ENCODE measurements at regions not wholly inside any gene's neighbourhood (a gene's known extent, or its start where the extent isn't known, plus 50 kb on each side); places are given as distances from the start of the nearest gene placed in this dataset.

DNA sequence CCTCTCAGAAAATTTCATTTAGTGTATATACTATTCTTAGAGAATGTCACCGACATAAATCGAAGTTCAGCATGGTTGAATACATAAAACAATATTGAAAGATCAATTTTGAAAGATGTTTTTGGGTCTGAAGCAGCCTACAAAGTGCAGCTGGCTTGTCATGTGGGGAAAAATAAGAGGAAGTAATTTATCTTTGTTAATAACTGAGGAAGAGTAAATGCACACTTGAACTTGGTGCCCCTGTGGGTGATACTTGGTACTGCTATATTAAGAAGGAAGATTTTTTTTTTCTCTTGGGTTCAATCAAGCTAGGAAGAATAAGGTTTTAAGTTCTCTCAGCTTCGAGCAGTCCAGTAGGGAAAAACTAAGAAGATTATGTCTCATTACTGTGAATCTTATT, 661.3 kb downstream of the RPL10L start:
- intact Hi-C loops (cut with micrococcal nuclease) (no loop called here), in situ Hi-C loops (cut with MboI; ENCODE audit: low sequenced_read_pairs) (no loop called here), dilution Hi-C loops (cut with HindIII; ENCODE audit: low sequenced_read_pairs, unreplicated experiment) (no loop called here)
- WGBS, 2 experiments (ENCODE audit: extremely low coverage in 2 of 2, insufficient read length in 1 of 2): no CpG with 5 or more reads among the region's 3 CpGs
- Histone ChIP-seq H3K9ac (ENCODE audit: low read depth, low read length) (no peak overlapping the region), H4K8ac (ENCODE audit: low read depth in 2 of 2, low read length in 2 of 2) (no peak overlapping the region), H4K91ac (ENCODE audit: insufficient read depth, low read depth, low read length) (no peak overlapping the region), H2BK120ac (ENCODE audit: low read depth, low read length) (no peak overlapping the region), H3K79me1 (ENCODE audit: low read depth in 1 of 2, low read length in 2 of 2) (no peaks in the 10 kb centered on the region), H3K56ac (ENCODE audit: extremely low read depth, insufficient read depth, low read length) (no peak overlapping the region), H3K4me3 (ENCODE audit: insufficient read depth, low read depth, low read length) (no peak overlapping the region), H2BK5ac (ENCODE audit: low read depth, low read length, poor library complexity, severe bottlenecking) (no peak overlapping the region), H3K9me1 (ENCODE audit: insufficient read depth, low read length) (no peaks in the 10 kb centered on the region), H2AK5ac (ENCODE audit: low read depth, low read length) (no peak overlapping the region), H4K5ac (ENCODE audit: low read depth, low read length) (no peak overlapping the region), H2AK9ac (replicated peaks; ENCODE audit: low read depth, low read length, poor library complexity) (no peak overlapping the region), H2BK20ac (ENCODE audit: low read depth, low read length) (no peak overlapping the region), H4K20me1 (ENCODE audit: insufficient read depth, low read length) (no peaks in the 10 kb centered on the region), H3K4me1 (ENCODE audit: control insufficient read depth, insufficient read depth, low read length) (no peaks in the 10 kb centered on the region), H3K27me3 (ENCODE audit: control insufficient read depth, insufficient read depth, low read length) (no peaks in the 10 kb centered on the region), H3K4me2 (ENCODE audit: low read depth, low read length) (no peak overlapping the region), H3K9me3 (ENCODE audit: control insufficient read depth, insufficient read depth, low read length) (peaks cover 10% of the 10 kb centered on the region; the same call in 1 of the 2 replicates), H2AFZ (replicated peaks; ENCODE audit: low read length, poor library complexity) (no peak overlapping the region), H3K27ac (ENCODE audit: insufficient read depth, low read length) (no peak overlapping the region), H2BK15ac (ENCODE audit: low read depth, low read length) (no peak overlapping the region), H3K4ac (ENCODE audit: low read depth, low read length) (no peak overlapping the region), H3K18ac (ENCODE audit: low read depth, low read length) (no peak overlapping the region), H3K36me3 (ENCODE audit: control insufficient read depth, insufficient read depth, low read length) (no peaks in the 10 kb centered on the region), H3K14ac (replicated peaks; ENCODE audit: low read depth, low read length) (no peak overlapping the region), H3K23ac (ENCODE audit: low read depth, low read length) (no peak overlapping the region)
- ATAC-seq (ENCODE audit: low read depth): no peak
- TF ChIP-seq POLR2A (IDR thresholded peaks at IDR 0.05; ENCODE audit: low read depth, low read length): no peak
- TF ChIP-seq, protein P1, sequence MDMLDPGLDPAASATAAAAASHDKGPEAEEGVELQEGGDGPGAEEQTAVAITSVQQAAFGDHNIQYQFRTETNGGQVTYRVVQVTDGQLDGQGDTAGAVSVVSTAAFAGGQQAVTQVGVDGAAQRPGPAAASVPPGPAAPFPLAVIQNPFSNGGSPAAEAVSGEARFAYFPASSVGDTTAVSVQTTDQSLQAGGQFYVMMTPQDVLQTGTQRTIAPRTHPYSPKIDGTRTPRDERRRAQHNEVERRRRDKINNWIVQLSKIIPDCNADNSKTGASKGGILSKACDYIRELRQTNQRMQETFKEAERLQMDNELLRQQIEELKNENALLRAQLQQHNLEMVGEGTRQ (IDR thresholded peaks at IDR 0.05; ENCODE audit: low read depth, low read length): no peak
- no peak for TF ChIP-seq FOS (IDR thresholded peaks at IDR 0.05; ENCODE audit: low read depth, low read length)
- no peak for TF ChIP-seq RCOR1 (IDR thresholded peaks at IDR 0.05; ENCODE audit: insufficient replicate concordance, low read length)
- no peak for TF ChIP-seq NFE2L2 (IDR thresholded peaks at IDR 0.05; ENCODE audit: low read depth, low read length)
- no peak for TF ChIP-seq MXI1 (IDR thresholded peaks at IDR 0.05; ENCODE audit: borderline replicate concordance, low read depth, low read length)
- ChIA-PET POLR2A (ENCODE audit: unreplicated experiment) (no interaction called here), CTCF (no interaction called here)
- DNase-seq: no peak
- no TSS peak for BruUV-seq (replicated peaks)
